ENCODE measurements at regions not wholly inside any gene's neighbourhood (a gene's known extent, or its start where the extent isn't known, plus 50 kb on each side); places are given as distances from the start of the nearest gene placed in this dataset.

DNA sequence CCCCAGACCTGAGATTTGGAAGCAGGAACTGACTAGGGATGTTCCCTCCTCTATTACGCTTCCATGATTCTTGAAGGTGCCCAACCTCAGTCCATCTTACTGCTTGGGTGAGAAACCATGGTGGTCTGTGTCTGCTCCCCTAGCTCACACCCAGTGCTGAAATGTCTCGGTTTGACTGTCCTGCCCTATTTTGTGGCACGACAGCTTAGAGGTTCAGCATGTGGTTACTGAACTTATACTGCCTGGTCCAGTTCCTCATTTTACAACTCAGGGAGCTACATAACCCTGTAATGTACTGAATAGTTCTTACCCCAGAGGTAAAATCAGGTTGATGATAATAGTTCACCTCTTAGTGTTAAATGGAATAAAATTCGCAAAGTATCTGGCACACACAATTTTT is 203.1 kb downstream of the RBM46 start:
- DNase-seq (ENCODE audit: low read depth in 1 of 2, low spot score in 1 of 2): no peak
- TF ChIP-seq ZC3H11A (IDR thresholded peaks at IDR 0.05): no peak
- TF ChIP-seq BHLHE40 (IDR thresholded peaks at IDR 0.05; ENCODE audit: low read depth, low read length): no peak
- TF ChIP-seq NPAS2 (CRISPR knock-in tag; IDR thresholded peaks at IDR 0.05; ENCODE audit: borderline replicate concordance): no peak
- TF ChIP-seq NR3C1 (IDR thresholded peaks at IDR 0.05): no peak
- TF ChIP-seq RAD21 (conservative IDR thresholded peaks at IDR 0.05 in 1 of 2, IDR thresholded peaks at IDR 0.05 in 1 of 2): no peak
- TF ChIP-seq RNF2 (IDR thresholded peaks at IDR 0.05; ENCODE audit: borderline replicate concordance, low read depth): no peak
- TF ChIP-seq MAZ (IDR thresholded peaks at IDR 0.05; ENCODE audit: borderline replicate concordance, low read depth, low read length): no peak
- TF ChIP-seq TP53 (CRISPR knock-in tag; IDR thresholded peaks at IDR 0.05): no peak
- no peak for TF ChIP-seq NFE2L2 (conservative IDR thresholded peaks at IDR 0.05; ENCODE audit: low read length)
- TF ChIP-seq, protein P1, sequence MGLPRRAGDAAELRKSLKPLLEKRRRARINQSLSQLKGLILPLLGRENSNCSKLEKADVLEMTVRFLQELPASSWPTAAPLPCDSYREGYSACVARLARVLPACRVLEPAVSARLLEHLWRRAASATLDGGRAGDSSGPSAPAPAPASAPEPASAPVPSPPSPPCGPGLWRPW (IDR thresholded peaks at IDR 0.05): no peak
- no peak for TF ChIP-seq RFX5 (IDR thresholded peaks at IDR 0.05)
- TF ChIP-seq ZNF302 (CRISPR knock-in tag; IDR thresholded peaks at IDR 0.05): no peak
- FAIRE-seq: no peak
- ChIA-PET POLR2A (no interaction called here), CTCF (no interaction called here)
- Histone ChIP-seq H3K27ac (no peak overlapping the region), H3K9me3 (no peaks in the 10 kb centered on the region), H3K4me3 (no peak overlapping the region), H3K4me1 (no peaks in the 10 kb centered on the region), H3K4me2 (no peak overlapping the region)
- ATAC-seq: no peak
- WGBS (ENCODE audit: missing lambda C conversion rate): 28% methylated on average over 4 of the region's 4 CpGs

DNA sequence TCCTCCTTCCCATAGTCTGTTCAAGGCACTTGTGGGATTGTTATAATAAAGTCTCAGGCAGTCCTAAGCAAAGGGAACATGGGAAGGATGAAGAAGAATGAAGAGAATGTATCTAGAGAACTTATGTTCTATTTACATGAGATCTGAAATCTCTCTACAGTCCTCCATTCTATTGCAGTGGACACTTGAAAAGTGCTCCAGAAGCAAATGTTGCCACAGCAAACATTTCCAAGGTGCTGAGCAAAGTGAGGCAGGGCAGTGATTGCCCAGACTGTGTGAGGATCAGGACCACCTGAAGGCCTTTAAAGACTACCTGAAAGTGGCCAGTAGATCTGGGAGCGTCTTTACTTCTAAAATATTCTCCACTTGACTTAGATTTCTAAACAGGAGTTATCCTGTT is 203.5 kb downstream of the RBM46 start:
- no peak for TF ChIP-seq POLR2A (IDR thresholded peaks at IDR 0.05; ENCODE audit: low read length)
- TF ChIP-seq RCOR1 (IDR thresholded peaks at IDR 0.05; ENCODE audit: low read depth, low read length): no peak
- no peak for TF ChIP-seq USF2 (IDR thresholded peaks at IDR 0.05)
- no peak for TF ChIP-seq HOXB13 (CRISPR knock-in tag; IDR thresholded peaks at IDR 0.05; ENCODE audit: low read depth)
- no peak for TF ChIP-seq HDAC2 (IDR thresholded peaks at IDR 0.05)
- no peak for TF ChIP-seq SMC3 (IDR thresholded peaks at IDR 0.05)
- no peak for TF ChIP-seq JUN (IDR thresholded peaks at IDR 0.05)
- TF ChIP-seq, protein P2, sequence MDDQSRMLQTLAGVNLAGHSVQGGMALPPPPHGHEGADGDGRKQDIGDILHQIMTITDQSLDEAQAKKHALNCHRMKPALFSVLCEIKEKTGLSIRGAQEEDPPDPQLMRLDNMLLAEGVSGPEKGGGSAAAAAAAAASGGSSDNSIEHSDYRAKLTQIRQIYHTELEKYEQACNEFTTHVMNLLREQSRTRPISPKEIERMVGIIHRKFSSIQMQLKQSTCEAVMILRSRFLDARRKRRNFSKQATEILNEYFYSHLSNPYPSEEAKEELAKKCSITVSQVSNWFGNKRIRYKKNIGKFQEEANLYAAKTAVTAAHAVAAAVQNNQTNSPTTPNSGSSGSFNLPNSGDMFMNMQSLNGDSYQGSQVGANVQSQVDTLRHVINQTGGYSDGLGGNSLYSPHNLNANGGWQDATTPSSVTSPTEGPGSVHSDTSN (IDR thresholded peaks at IDR 0.05): no peak
- TF ChIP-seq EHF (CRISPR knock-in tag; IDR thresholded peaks at IDR 0.05): no peak
- no peak for TF ChIP-seq NPAS2 (CRISPR knock-in tag; IDR thresholded peaks at IDR 0.05; ENCODE audit: borderline replicate concordance)
- no peak for TF ChIP-seq KDM5A (IDR thresholded peaks at IDR 0.05)
- no peak for TF ChIP-seq CHD4 (IDR thresholded peaks at IDR 0.05; ENCODE audit: borderline replicate concordance)
- FAIRE-seq (no peak), DNase-seq (ENCODE audit: low read depth in 1 of 2, low spot score in 1 of 2) (no peak), ATAC-seq (no peak)
- no peak overlapping the region for H3K4me2 ChIP-seq
- WGBS (ENCODE audit: missing lambda C conversion rate): 0% methylated on average over 1 of the region's 1 CpG
- H3K27ac ChIP-seq: no peak overlapping the region
- no peak overlapping the region for H3K4me3 ChIP-seq
- ChIA-PET POLR2A (no interaction called here), CTCF (no interaction called here)
- H3K4me1 ChIP-seq: no peaks in the 10 kb centered on the region
- H3K9me3 ChIP-seq: no peaks in the 10 kb centered on the region

GRCh38 chr4:154985673-154986072 is 204.6 kb downstream of the RBM46 start:
- H3K4me2 ChIP-seq: no peak overlapping the region
- H3K4me3 ChIP-seq: no peak overlapping the region
- CTCF ChIA-PET: no interaction called here
- no peaks in the 10 kb centered on the region for H3K9me3 ChIP-seq
- 10% methylated on average over 5 of the region's 5 CpGs for WGBS (ENCODE audit: missing lambda C conversion rate)
- H3K4me1 ChIP-seq: no peaks in the 10 kb centered on the region
- H3K27ac ChIP-seq: no peak overlapping the region
- ATAC-seq: no peak
- FAIRE-seq: no peak
- POLR2A ChIA-PET: no interaction called here
- TF ChIP-seq SREBF2 (IDR thresholded peaks at IDR 0.05) (no peak), CBX8 (IDR thresholded peaks at IDR 0.05) (no peak), CHD4 (IDR thresholded peaks at IDR 0.05; ENCODE audit: borderline replicate concordance) (no peak), ZFP36 (IDR thresholded peaks at IDR 0.05; ENCODE audit: borderline replicate concordance, partially characterized antibody) (no peak), RNF2 (IDR thresholded peaks at IDR 0.05; ENCODE audit: borderline replicate concordance, low read depth) (no peak), FOSB (CRISPR knock-in tag; IDR thresholded peaks at IDR 0.05) (no peak), USF2 (IDR thresholded peaks at IDR 0.05) (no peak), RCOR1 (IDR thresholded peaks at IDR 0.05; ENCODE audit: low read depth, low read length) (no peak), POLR2AphosphoS2 (conservative IDR thresholded peaks at IDR 0.05; ENCODE audit: low read length) (no peak), JUN (IDR thresholded peaks at IDR 0.05) (no peak)
- DNase-seq (ENCODE audit: low read depth in 1 of 2, low spot score in 1 of 2): no peak

All from A549 (cell line).